CD4-positive, alpha-beta T cell (primary cell): ENCODE measurements at regions not wholly inside any gene's neighbourhood (a gene's known extent, or its start where the extent isn't known, plus 50 kb on each side); places are given as distances from the start of the nearest gene placed in this dataset.

Experiments
- ATAC-seq: fragments of 200-7000 bp; cut with Tn5 transposase; one replicate; pipeline ENCODE4 v1.10.0; 2022; ENCODE audit warnings: mild to moderate bottlenecking; ENCODE audit not compliant: poor library complexity
- CTCF ChIA-PET: fragments of 350-600 bp; sonication (Branson Sonifier 250); formaldehyde crosslinking; loops from one replicate; lab custom pipeline; 2021; ENCODE audit warnings: antibody characterized with exemption, inconsistent platforms; lab: Charles Lee
- POLR2A ChIA-PET: fragments of 350-600 bp; sonication (Branson Sonifier 250); formaldehyde crosslinking; loops from one replicate; lab custom pipeline; 2021; ENCODE audit warnings: antibody characterized with exemption, inconsistent platforms; lab: Charles Lee
- DNase-seq, 14 experiments: peaks; one replicate each; pipeline ENCODE4 v3.0.0-alpha.2; 2013 to 2020; ENCODE audit warnings: mixed read lengths in 2 of 14
- H3K27ac ChIP-seq, 2 donors: one replicate each; pipeline versions ENCODE4 v1.5.1 to v1.7.0; 2013; ENCODE audit warnings: low read length in 2 of 2, low read depth in 1 of 2, mild to moderate bottlenecking in 1 of 2
- H3K27me3 ChIP-seq, 2 experiments: 1 replicate in 1 of 2; 2 replicates in 1 of 2; pipeline versions ENCODE4 v1.6.1 to v1.7.0; 2013; ENCODE audit warnings: low read length in 2 of 2, control low read depth in 1 of 2, mild to moderate bottlenecking in 1 of 2, moderate library complexity in 1 of 2; ENCODE audit not compliant: insufficient read depth in 2 of 2, control insufficient read depth in 1 of 2
- H3K36me3 ChIP-seq: one replicate; pipeline ENCODE4 v1.6.1; 2013; ENCODE audit warnings: low read length, control low read depth; ENCODE audit not compliant: insufficient read depth
- H3K4me1 ChIP-seq: one replicate; pipeline ENCODE4 v1.6.1; 2013; ENCODE audit warnings: low read length, control low read depth; ENCODE audit not compliant: insufficient read depth
- H3K4me3 ChIP-seq: one replicate; pipeline ENCODE4 v1.5.1; 2013; ENCODE audit warnings: mild to moderate bottlenecking, low read length, moderate library complexity
- H3K9me3 ChIP-seq, 2 experiments: 1 replicate in 1 of 2; 2 replicates in 1 of 2; pipeline versions ENCODE4 v1.6.1 to v1.7.0; 2013; ENCODE audit warnings: low read length in 2 of 2, mild to moderate bottlenecking in 2 of 2, control low read depth in 1 of 2, moderate library complexity in 1 of 2; ENCODE audit not compliant: control insufficient read depth in 1 of 2, insufficient read depth in 1 of 2
- H3K27ac Mint-ChIP-seq: one replicate; pipeline ENCODE4 v1.8.0; 2020; ENCODE audit warnings: mixed read lengths
- H3K27me3 Mint-ChIP-seq: one replicate; pipeline ENCODE4 v1.8.0; 2021; ENCODE audit warnings: mixed read lengths
- H3K36me3 Mint-ChIP-seq: one replicate; pipeline ENCODE4 v1.8.0; 2021; ENCODE audit warnings: low read depth, mixed read lengths
- H3K4me1 Mint-ChIP-seq: one replicate; pipeline ENCODE4 v1.8.0; 2021; ENCODE audit warnings: low read depth, mixed read lengths
- H3K4me3 Mint-ChIP-seq: one replicate; pipeline ENCODE4 v1.8.0; 2020; ENCODE audit warnings: mild to moderate bottlenecking, mixed read lengths
- H3K9me3 Mint-ChIP-seq: one replicate; pipeline ENCODE4 v1.8.0; 2020; ENCODE audit warnings: mixed read lengths
- CTCF ChIP-seq: fragments of 200-600 bp; IDR thresholded peaks from one replicate; pipeline ENCODE4 v1.8.0; 2022; ENCODE audit warnings: antibody characterized with exemption, mild to moderate bottlenecking
- intact Hi-C, 2 experiments: fragments of 100-400 bp; cut with DNase I in 1 of 2; cut with micrococcal nuclease in 1 of 2; formaldehyde crosslinking; loops; one replicate each; pipeline versions ENCODE4 v1.15.1 to v1.9.0; 2023 to 2025; cut with DNase I, micrococcal nuclease

DNA sequence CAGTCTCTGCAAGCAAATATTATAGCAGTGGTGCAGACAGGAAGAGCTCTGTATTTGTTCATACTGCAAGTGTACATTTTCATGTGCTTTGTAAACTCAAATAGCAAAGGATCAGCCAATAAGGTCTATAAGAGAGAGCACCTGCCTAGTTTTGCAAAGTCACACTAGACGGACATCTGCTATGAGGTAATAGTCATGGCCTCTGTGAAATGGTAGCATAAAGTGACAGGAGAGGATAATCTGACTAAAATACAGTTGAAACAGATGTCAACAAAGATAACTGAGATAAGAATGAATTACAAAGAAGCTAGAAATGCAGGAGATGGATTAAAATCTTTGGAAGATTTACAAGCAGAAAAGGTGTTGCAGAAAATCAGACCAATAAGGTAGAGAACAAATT, 70.6 kb upstream of the SPON1 start:
- H3K4me1 Mint-ChIP-seq: peaks cover 5% of the 10 kb centered on the region
- no peaks in the 10 kb centered on the region for H3K36me3 Mint-ChIP-seq
- H3K9me3 ChIP-seq: no peaks in the 10 kb centered on the region
- H3K27ac Mint-ChIP-seq: no peak overlapping the region
- ChIA-PET CTCF (interaction anchor here (1.3 kb wide), 1 partner anchor 15 kb away, joined by 3 read pairs; no protein-coding TSS in a partner anchor), POLR2A (interaction anchor here (0.6 to 1.4 kb wide), 2 partner anchors 9 to 22 kb away, joined by 3 to 5 read pairs; no protein-coding TSS in a partner anchor)
- no peak overlapping the region for H3K27ac ChIP-seq
- no peak overlapping the region for H3K4me3 ChIP-seq
- no peak for TF ChIP-seq CTCF
- no peak overlapping the region for H3K4me3 Mint-ChIP-seq
- intact Hi-C loops: no loop called here
- no peak for DNase-seq
- no peaks in the 10 kb centered on the region for H3K4me1 ChIP-seq
- no peaks in the 10 kb centered on the region for H3K9me3 Mint-ChIP-seq
- H3K27me3 Mint-ChIP-seq: no peaks in the 10 kb centered on the region
- H3K27me3 ChIP-seq: no peaks in the 10 kb centered on the region
- ATAC-seq: no peak
- no peaks in the 10 kb centered on the region for H3K36me3 ChIP-seq

GRCh38 chr11:13896175-13896980, 66.1 kb upstream of the SPON1 start:
- Histone ChIP-seq H3K27me3 (no peaks in the 10 kb centered on the region), H3K36me3 (no peaks in the 10 kb centered on the region), H3K9me3 (no peaks in the 10 kb centered on the region), H3K4me1 (no peaks in the 10 kb centered on the region), H3K4me3 (no peak overlapping the region), H3K27ac (no peak overlapping the region)
- Mint-ChIP-seq H3K36me3 (no peaks in the 10 kb centered on the region), H3K27me3 (no peaks in the 10 kb centered on the region), H3K9me3 (no peaks in the 10 kb centered on the region), H3K4me1 (peaks cover 5% of the 10 kb centered on the region), H3K4me3 (no peak overlapping the region), H3K27ac (no peak overlapping the region)
- DNase-seq: no peak
- CTCF ChIA-PET: no interaction called here
- ATAC-seq: no peak
- intact Hi-C loops: no loop called here
- TF ChIP-seq CTCF: no peak
- POLR2A ChIA-PET: interaction anchor here (1.2 kb wide), 1 partner anchor 27 kb away, joined by 5 read pairs; no protein-coding TSS in a partner anchor

DNA sequence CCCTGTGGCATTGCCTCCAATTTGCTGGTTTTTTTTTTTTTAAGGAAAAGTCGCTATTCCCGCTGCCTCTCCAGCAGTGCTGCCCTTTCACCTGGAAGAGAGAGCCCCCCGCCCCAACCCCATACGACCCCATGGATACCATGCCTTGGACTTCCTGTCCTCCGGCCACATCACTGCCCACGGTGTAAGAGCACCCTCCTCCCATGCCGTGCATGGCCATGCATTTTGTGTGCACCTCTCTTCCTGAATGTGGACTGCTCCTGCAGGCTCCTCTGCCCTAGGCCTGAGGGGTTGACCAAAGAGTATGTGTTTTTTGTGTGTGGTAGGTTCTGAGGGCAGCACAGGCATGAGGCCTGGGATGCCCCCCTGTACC, 65.6 kb upstream of the SPON1 start:
- intact Hi-C loops: no loop called here
- Mint-ChIP-seq H3K36me3 (no peaks in the 10 kb centered on the region), H3K4me3 (no peak overlapping the region), H3K9me3 (no peaks in the 10 kb centered on the region), H3K4me1 (peaks cover 2% of the 10 kb centered on the region), H3K27me3 (no peaks in the 10 kb centered on the region), H3K27ac (no peak overlapping the region)
- TF ChIP-seq CTCF: no peak
- Histone ChIP-seq H3K4me1 (no peaks in the 10 kb centered on the region), H3K9me3 (no peaks in the 10 kb centered on the region), H3K27me3 (no peaks in the 10 kb centered on the region), H3K36me3 (no peaks in the 10 kb centered on the region), H3K4me3 (no peak overlapping the region), H3K27ac (no peak overlapping the region)
- DNase-seq (no peak), ATAC-seq (no peak)
- ChIA-PET POLR2A (interaction anchor here (1.2 kb wide), 1 partner anchor 28 kb away, joined by 5 read pairs; no protein-coding TSS in a partner anchor), CTCF (no interaction called here)
